ENCODE measurements at regions not wholly inside any gene's neighbourhood (a gene's known extent, or its start where the extent isn't known, plus 50 kb on each side); places are given as distances from the start of the nearest gene placed in this dataset.

DNA sequence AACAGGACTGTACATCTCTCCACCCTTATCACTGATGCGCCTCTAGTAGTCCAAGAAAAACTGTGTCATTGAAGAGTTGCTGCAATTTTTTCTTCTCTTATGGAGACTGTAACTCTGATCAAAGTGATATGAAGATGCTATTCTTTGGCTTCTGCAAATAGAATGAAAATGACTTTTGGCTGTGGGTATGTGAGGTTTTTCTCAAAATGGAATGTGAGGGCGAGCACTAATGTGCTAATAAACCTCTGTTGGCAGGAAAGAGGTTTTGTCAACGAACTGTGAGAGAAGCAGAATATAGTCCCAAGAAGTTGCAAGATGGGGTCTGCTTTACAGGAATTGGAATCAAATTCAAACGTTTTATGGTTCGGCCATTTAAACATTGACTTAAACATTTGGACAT lies 252.0 kb upstream of the GAS1 start (continued):
- no peak for TF ChIP-seq JUND (IDR thresholded peaks at IDR 0.05)
- TF ChIP-seq EZH2phosphoT487 (IDR thresholded peaks at IDR 0.05; ENCODE audit: borderline replicate concordance): no peak

DNA sequence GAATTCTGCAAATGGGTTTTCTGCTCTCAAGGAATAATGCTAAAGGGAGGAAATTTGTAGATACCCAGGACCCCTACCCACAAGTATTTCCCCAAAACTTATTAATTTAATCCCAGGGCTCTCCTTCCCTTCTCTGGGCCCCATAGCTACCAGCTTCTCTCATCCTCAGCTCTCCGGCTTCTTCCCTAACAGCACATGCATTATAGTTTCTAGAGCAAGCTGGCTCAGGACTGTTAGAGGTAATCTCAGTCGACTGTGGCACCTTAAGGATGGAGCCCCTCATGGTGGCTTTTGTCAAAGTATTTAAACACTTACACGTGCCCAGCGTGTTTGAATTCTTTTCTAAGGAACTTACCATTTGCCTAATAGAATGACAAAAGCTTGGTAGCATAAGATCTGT lies 252.5 kb upstream of the GAS1 start:
- Histone ChIP-seq H3K36me3 (ENCODE audit: control insufficient read depth in 1 of 2, insufficient read depth in 2 of 2, low read length in 2 of 2) (no peaks in the 10 kb centered on the region), H3K4me1 (ENCODE audit: control insufficient read depth in 1 of 2, insufficient read depth in 2 of 2, low read length in 2 of 2) (no peaks in the 10 kb centered on the region), H3K9me2 (ENCODE audit: insufficient read depth) (no peaks in the 10 kb centered on the region), H3K79me2 (ENCODE audit: insufficient read depth, low read length) (no peaks in the 10 kb centered on the region), H4K20me1 (ENCODE audit: insufficient read depth) (no peaks in the 10 kb centered on the region), H3K27ac (ENCODE audit: low read depth, low read length) (no peak overlapping the region), H3K4me2 (ENCODE audit: low read length) (no peak overlapping the region), H3K9me3 (ENCODE audit: control insufficient read depth in 1 of 2, insufficient read depth in 1 of 2, low read depth in 1 of 2, low read length in 2 of 2) (no peaks in the 10 kb centered on the region), H3K9ac (ENCODE audit: low read length) (no peak overlapping the region), H3K4me3 (replicated peaks in 1 of 2; ENCODE audit: low read depth in 1 of 2, low read length in 2 of 2) (no peak overlapping the region), H2AFZ (ENCODE audit: low read depth, low read length, poor library complexity, severe bottlenecking) (no peak overlapping the region), H3K27me3 (ENCODE audit: insufficient read depth, low read length) (peaks cover 79% of the 10 kb centered on the region)
- CTCF ChIA-PET: no interaction called here
- RAD21 ChIA-PET (ENCODE audit: low non-redundant PET in 1 of 2, low total read pairs in 2 of 2, uncharacterized antibody in 2 of 2, unreplicated experiment in 2 of 2): no interaction called here
- DNase-seq (ENCODE audit: low read depth, low spot score) (no peak), ATAC-seq (no peak)
- no peak for TF ChIP-seq ZFX (IDR thresholded peaks at IDR 0.05)
- TF ChIP-seq EZH2 (IDR thresholded peaks at IDR 0.05): no peak
- TF ChIP-seq POLR2A (IDR thresholded peaks at IDR 0.05; ENCODE audit: borderline replicate concordance, extremely low read depth, insufficient read depth, insufficient read length): no peak
- no peak for TF ChIP-seq SP1 (IDR thresholded peaks at IDR 0.05; ENCODE audit: low read depth)
- TF ChIP-seq FOSL1 (IDR thresholded peaks at IDR 0.05; ENCODE audit: low read depth): no peak
- TF ChIP-seq, protein P1, sequence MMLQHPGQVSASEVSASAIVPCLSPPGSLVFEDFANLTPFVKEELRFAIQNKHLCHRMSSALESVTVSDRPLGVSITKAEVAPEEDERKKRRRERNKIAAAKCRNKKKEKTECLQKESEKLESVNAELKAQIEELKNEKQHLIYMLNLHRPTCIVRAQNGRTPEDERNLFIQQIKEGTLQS (IDR thresholded peaks at IDR 0.05): no peak
- no peak for TF ChIP-seq CBX3 (IDR thresholded peaks at IDR 0.05; ENCODE audit: low read depth)
- TF ChIP-seq ZNF274 (IDR thresholded peaks at IDR 0.05; ENCODE audit: low read depth, low read length): no peak
- TF ChIP-seq, protein P2, sequence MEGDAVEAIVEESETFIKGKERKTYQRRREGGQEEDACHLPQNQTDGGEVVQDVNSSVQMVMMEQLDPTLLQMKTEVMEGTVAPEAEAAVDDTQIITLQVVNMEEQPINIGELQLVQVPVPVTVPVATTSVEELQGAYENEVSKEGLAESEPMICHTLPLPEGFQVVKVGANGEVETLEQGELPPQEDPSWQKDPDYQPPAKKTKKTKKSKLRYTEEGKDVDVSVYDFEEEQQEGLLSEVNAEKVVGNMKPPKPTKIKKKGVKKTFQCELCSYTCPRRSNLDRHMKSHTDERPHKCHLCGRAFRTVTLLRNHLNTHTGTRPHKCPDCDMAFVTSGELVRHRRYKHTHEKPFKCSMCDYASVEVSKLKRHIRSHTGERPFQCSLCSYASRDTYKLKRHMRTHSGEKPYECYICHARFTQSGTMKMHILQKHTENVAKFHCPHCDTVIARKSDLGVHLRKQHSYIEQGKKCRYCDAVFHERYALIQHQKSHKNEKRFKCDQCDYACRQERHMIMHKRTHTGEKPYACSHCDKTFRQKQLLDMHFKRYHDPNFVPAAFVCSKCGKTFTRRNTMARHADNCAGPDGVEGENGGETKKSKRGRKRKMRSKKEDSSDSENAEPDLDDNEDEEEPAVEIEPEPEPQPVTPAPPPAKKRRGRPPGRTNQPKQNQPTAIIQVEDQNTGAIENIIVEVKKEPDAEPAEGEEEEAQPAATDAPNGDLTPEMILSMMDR (IDR thresholded peaks at IDR 0.05 in 2 of 3, conservative IDR thresholded peaks at IDR 0.05 in 1 of 3; ENCODE audit: borderline replicate concordance in 1 of 3, insufficient read depth in 1 of 3, low read depth in 2 of 3, low read length in 2 of 3): no peak
- TF ChIP-seq, protein P3, sequence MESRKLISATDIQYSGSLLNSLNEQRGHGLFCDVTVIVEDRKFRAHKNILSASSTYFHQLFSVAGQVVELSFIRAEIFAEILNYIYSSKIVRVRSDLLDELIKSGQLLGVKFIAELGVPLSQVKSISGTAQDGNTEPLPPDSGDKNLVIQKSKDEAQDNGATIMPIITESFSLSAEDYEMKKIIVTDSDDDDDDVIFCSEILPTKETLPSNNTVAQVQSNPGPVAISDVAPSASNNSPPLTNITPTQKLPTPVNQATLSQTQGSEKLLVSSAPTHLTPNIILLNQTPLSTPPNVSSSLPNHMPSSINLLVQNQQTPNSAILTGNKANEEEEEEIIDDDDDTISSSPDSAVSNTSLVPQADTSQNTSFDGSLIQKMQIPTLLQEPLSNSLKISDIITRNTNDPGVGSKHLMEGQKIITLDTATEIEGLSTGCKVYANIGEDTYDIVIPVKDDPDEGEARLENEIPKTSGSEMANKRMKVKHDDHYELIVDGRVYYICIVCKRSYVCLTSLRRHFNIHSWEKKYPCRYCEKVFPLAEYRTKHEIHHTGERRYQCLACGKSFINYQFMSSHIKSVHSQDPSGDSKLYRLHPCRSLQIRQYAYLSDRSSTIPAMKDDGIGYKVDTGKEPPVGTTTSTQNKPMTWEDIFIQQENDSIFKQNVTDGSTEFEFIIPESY (IDR thresholded peaks at IDR 0.05; ENCODE audit: extremely low read depth, insufficient replicate concordance, low read length): no peak
- no peak for TF ChIP-seq ELF1 (IDR thresholded peaks at IDR 0.05; ENCODE audit: borderline replicate concordance, low read depth)
- TF ChIP-seq POLR2AphosphoS5 (IDR thresholded peaks at IDR 0.05; ENCODE audit: low read depth, low read length): no peak
- no peak for TF ChIP-seq EZH2phosphoT487 (IDR thresholded peaks at IDR 0.05; ENCODE audit: borderline replicate concordance)
- TF ChIP-seq SIN3A (IDR thresholded peaks at IDR 0.05; ENCODE audit: low read depth): no peak
- TF ChIP-seq TCF7L2 (IDR thresholded peaks at IDR 0.05; ENCODE audit: borderline replicate concordance, extremely low read depth, insufficient read depth, insufficient read length): no peak
- no peak for TF ChIP-seq SRF (IDR thresholded peaks at IDR 0.05; ENCODE audit: low read depth)
- TF ChIP-seq, protein P4, sequence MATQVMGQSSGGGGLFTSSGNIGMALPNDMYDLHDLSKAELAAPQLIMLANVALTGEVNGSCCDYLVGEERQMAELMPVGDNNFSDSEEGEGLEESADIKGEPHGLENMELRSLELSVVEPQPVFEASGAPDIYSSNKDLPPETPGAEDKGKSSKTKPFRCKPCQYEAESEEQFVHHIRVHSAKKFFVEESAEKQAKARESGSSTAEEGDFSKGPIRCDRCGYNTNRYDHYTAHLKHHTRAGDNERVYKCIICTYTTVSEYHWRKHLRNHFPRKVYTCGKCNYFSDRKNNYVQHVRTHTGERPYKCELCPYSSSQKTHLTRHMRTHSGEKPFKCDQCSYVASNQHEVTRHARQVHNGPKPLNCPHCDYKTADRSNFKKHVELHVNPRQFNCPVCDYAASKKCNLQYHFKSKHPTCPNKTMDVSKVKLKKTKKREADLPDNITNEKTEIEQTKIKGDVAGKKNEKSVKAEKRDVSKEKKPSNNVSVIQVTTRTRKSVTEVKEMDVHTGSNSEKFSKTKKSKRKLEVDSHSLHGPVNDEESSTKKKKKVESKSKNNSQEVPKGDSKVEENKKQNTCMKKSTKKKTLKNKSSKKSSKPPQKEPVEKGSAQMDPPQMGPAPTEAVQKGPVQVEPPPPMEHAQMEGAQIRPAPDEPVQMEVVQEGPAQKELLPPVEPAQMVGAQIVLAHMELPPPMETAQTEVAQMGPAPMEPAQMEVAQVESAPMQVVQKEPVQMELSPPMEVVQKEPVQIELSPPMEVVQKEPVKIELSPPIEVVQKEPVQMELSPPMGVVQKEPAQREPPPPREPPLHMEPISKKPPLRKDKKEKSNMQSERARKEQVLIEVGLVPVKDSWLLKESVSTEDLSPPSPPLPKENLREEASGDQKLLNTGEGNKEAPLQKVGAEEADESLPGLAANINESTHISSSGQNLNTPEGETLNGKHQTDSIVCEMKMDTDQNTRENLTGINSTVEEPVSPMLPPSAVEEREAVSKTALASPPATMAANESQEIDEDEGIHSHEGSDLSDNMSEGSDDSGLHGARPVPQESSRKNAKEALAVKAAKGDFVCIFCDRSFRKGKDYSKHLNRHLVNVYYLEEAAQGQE (IDR thresholded peaks at IDR 0.05; ENCODE audit: low read depth): no peak
- TF ChIP-seq EGR1 (IDR thresholded peaks at IDR 0.05; ENCODE audit: low read depth): no peak
- intact Hi-C loops (cut with micrococcal nuclease): loop anchor here (5.0 kb wide), 1 partner anchor 48 kb away; no protein-coding TSS in a partner anchor
- POLR2A ChIA-PET: no interaction called here
- BruUV-seq (replicated peaks): no TSS peak

All from HCT116 (cell line).